GM12878 (cell line): ENCODE measurements at regions not wholly inside any gene's neighbourhood (a gene's known extent, or its start where the extent isn't known, plus 50 kb on each side); places are given as distances from the start of the nearest gene placed in this dataset.

ENCODE experiments used
- ATAC-seq: fragments of 200-7000 bp; cut with Tn5 transposase; 3 replicates; pipeline ENCODE4 v1.9.1; 2020; ENCODE audit warnings: mild to moderate bottlenecking, moderate library complexity
- BruUV-seq: library from RNA; stranded (reverse); fragments of 400-500 nt; replicated peaks from 2 replicates; lab custom pipeline; 2021; lab: Mats Ljungman, UMichigan
- CTCF ChIA-PET: fragments of 300-600 bp; sonication (Branson Sonifier 250); formaldehyde crosslinking; extraction: SDS; loops from one replicate; lab custom pipeline; 2021; ENCODE audit warnings: inconsistent platforms; lab: Yijun Ruan, JAX
- POLR2A ChIA-PET: fragments of 350-600 bp; formaldehyde crosslinking; extraction: SDS; loops from one replicate; lab custom pipeline; 2021; ENCODE audit warnings: inconsistent platforms; lab: Charles Lee
- RAD21 ChIA-PET: fragments of 300-600 bp; sonication (Branson Sonifier 250); formaldehyde crosslinking; loops from one replicate; lab custom pipeline; 2023; ENCODE audit warnings: antibody characterized with exemption; ENCODE audit not compliant: unreplicated experiment; lab: Charles Lee
- SMC1A ChIA-PET: fragments of 300-600 bp; sonication (Branson Sonifier 250); formaldehyde crosslinking; loops from one replicate; lab custom pipeline; 2023; ENCODE audit not compliant: unreplicated experiment, uncharacterized antibody; lab: Charles Lee
- DNase-seq: peaks from one replicate; pipeline ENCODE4 v3.0.0-alpha.2; 2011; ENCODE audit warnings: low read depth, low spot score
- FAIRE-seq: peaks from 3 replicates; lab custom pipeline; 2011; peaks lifted over from hg19 to GRCh38; lab: Jason Lieb, UNC
- H2AFZ ChIP-seq: 2 replicates; pipeline ENCODE4 v1.6.0; 2011; ENCODE audit warnings: low read depth, low read length, control low read depth; ENCODE audit not compliant: control insufficient read depth
- H3K27ac ChIP-seq: 2 replicates; pipeline ENCODE4 v1.5.1; 2011; ENCODE audit warnings: control low read depth; ENCODE audit not compliant: control insufficient read depth, insufficient read depth
- H3K27me3 ChIP-seq, 2 experiments: replicated peaks in 1 of 2; 2 replicates each; pipeline versions ENCODE4 v1.6.0 to v1.6.1; 2011; ENCODE audit warnings: low read length in 1 of 2; ENCODE audit not compliant: control insufficient read depth in 2 of 2, insufficient read depth in 2 of 2
- H3K36me3 ChIP-seq, 2 experiments: 2 replicates each; pipeline ENCODE4 v1.5.1; 2011; ENCODE audit warnings: low read length in 1 of 2; ENCODE audit not compliant: control insufficient read depth in 2 of 2, insufficient read depth in 2 of 2
- H3K4me1 ChIP-seq: 2 replicates; pipeline ENCODE4 v1.6.1; 2011; ENCODE audit warnings: mild to moderate bottlenecking, low read length, moderate library complexity, mixed read lengths; ENCODE audit not compliant: control insufficient read depth, insufficient read depth
- H3K4me2 ChIP-seq: 2 replicates; pipeline ENCODE4 v1.6.0; 2011; ENCODE audit warnings: control low read depth; ENCODE audit not compliant: control insufficient read depth, insufficient read depth
- H3K4me3 ChIP-seq: fragments of 200-600 bp; sonication (generic); 2 replicates; pipeline ENCODE4 v1.5.1; 2016
- H3K79me2 ChIP-seq: 2 replicates; pipeline ENCODE4 v1.6.0; 2011; ENCODE audit warnings: low read length; ENCODE audit not compliant: control insufficient read depth, insufficient read depth
- H3K9ac ChIP-seq: 2 replicates; pipeline ENCODE4 v1.8.0; 2011; ENCODE audit warnings: low read length, control low read depth, mixed read lengths; ENCODE audit not compliant: control insufficient read depth, insufficient read depth
- H3K9me3 ChIP-seq: replicated peaks from 3 replicates; pipeline ENCODE4 v1.5.1; 2011; ENCODE audit warnings: mild to moderate bottlenecking, low read length; ENCODE audit not compliant: control insufficient read depth, insufficient read depth
- H4K20me1 ChIP-seq: 2 replicates; pipeline ENCODE4 v1.6.0; 2011; ENCODE audit not compliant: control insufficient read depth, insufficient read depth
- BCL11A ChIP-seq: IDR thresholded peaks from 2 replicates; pipeline ENCODE4 v1.6.1; 2011; ENCODE audit warnings: low read depth, low read length
- CEBPB ChIP-seq, 2 experiments: fragments of 150-350 bp in 1 of 2; IDR thresholded peaks; 2 replicates each; pipeline ENCODE4 v1.6.1; 2012 to 2014; ENCODE audit warnings: low read depth in 2 of 2, low read length in 2 of 2, borderline replicate concordance in 1 of 2, inconsistent platforms in 1 of 2
- CHD1 ChIP-seq: IDR thresholded peaks from 2 replicates; pipeline ENCODE4 v1.6.1; 2012; ENCODE audit warnings: low read depth, low read length, improper control_type of control experiment
- CREM ChIP-seq: IDR thresholded peaks from 2 replicates; pipeline ENCODE4 v1.6.1; 2014; ENCODE audit warnings: antibody characterized with exemption, low read depth
- EED ChIP-seq: sonication (generic); IDR thresholded peaks from 2 replicates; pipeline ENCODE4 v1.6.1; 2016; ENCODE audit warnings: antibody characterized with exemption, low read depth
- EP300 ChIP-seq, 2 experiments: fragments of 150-350 bp in 1 of 2; IDR thresholded peaks; 2 replicates each; pipeline ENCODE4 v1.6.1; 2011 to 2012; ENCODE audit warnings: low read depth in 2 of 2, low read length in 2 of 2, borderline replicate concordance in 1 of 2, improper control_type of control experiment in 1 of 2, inconsistent platforms in 1 of 2; ENCODE audit not compliant: control insufficient read depth in 1 of 2
- GABPA ChIP-seq: IDR thresholded peaks from 2 replicates; pipeline ENCODE4 v1.6.1; 2014; ENCODE audit warnings: antibody characterized with exemption, low read depth, mild to moderate bottlenecking, inconsistent platforms
- KDM1A ChIP-seq: fragments of 200-600 bp; sonication (generic); IDR thresholded peaks from 2 replicates; pipeline ENCODE4 v1.6.1; 2016; ENCODE audit warnings: borderline replicate concordance
- TCF3 ChIP-seq: IDR thresholded peaks from 2 replicates; pipeline ENCODE4 v1.6.1; 2012; ENCODE audit warnings: low read depth, mild to moderate bottlenecking, low read length, borderline replicate concordance; ENCODE audit not compliant: insufficient read depth
- ZNF24 ChIP-seq: fragments of 450-650 bp; IDR thresholded peaks from 2 replicates; pipeline ENCODE4 v1.6.1; 2017; ENCODE audit warnings: antibody characterized with exemption, mild to moderate bottlenecking
- WGBS: methylation state at CpG from one replicate; pipeline ENCODE4 v1.1.6; 2016; ENCODE audit warnings: low lambda C conversion rate; ENCODE audit not compliant: insufficient replicate concordance, insufficient coverage; ENCODE audit errors: missing lambda C conversion rate; 5-methylcytosine and 5-hydroxymethylcytosine counted together
- in situ Hi-C: fragments of 300-500 bp; cut with MboI; formaldehyde crosslinking; loops from 9 replicates; pipeline ENCODE4 v1.14.3; 2018; ENCODE audit warnings: mixed read lengths
- intact Hi-C: fragments of 100-400 bp; cut with micrococcal nuclease; formaldehyde crosslinking; loops from one replicate; pipeline ENCODE4 v1.14.2; 2022; ENCODE audit not compliant: unreplicated experiment
- TF ChIP-seq, protein P1 (sequence below): fragments of 450-650 bp; conservative IDR thresholded peaks from 2 replicates; pipeline ENCODE4 v1.6.1; 2017; ENCODE audit warnings: mild to moderate bottlenecking, moderate library complexity
- TF ChIP-seq, protein P2 (sequence below): fragments of 450-650 bp; IDR thresholded peaks from 2 replicates; pipeline ENCODE4 v1.6.1; 2017; ENCODE audit warnings: mild to moderate bottlenecking, moderate library complexity

GRCh38 chr5:107165296-107165695 is 505.4 kb downstream of the EFNA5 start:
- SMC1A ChIA-PET, result no interaction called here
- Histone ChIP-seq H3K4me3 (no peak overlapping the region), H3K36me3 (no peaks in the 10 kb centered on the region), H3K9me3 (no peaks in the 10 kb centered on the region; the same call in 1 of the 3 replicates), H3K4me2 (no peak overlapping the region), H4K20me1 (no peaks in the 10 kb centered on the region), H3K27me3 (no peaks in the 10 kb centered on the region), H3K27ac (no peak overlapping the region), H3K79me2 (no peaks in the 10 kb centered on the region), H3K9ac (no peak overlapping the region), H2AFZ (no peak overlapping the region), H3K4me1 (no peaks in the 10 kb centered on the region)
- CTCF ChIA-PET, result no interaction called here
- no peak for FAIRE-seq
- WGBS, result 2% methylated on average over 2 of the region's 2 CpGs
- TF ChIP-seq GABPA (no peak), CREM (no peak)
- intact Hi-C loops, result no loop called here
- RAD21 ChIA-PET, result no interaction called here
- no peak for DNase-seq
- ATAC-seq, result no peak
- BruUV-seq, result no TSS peak
- in situ Hi-C loops, result no loop called here
- POLR2A ChIA-PET, result no interaction called here

DNA sequence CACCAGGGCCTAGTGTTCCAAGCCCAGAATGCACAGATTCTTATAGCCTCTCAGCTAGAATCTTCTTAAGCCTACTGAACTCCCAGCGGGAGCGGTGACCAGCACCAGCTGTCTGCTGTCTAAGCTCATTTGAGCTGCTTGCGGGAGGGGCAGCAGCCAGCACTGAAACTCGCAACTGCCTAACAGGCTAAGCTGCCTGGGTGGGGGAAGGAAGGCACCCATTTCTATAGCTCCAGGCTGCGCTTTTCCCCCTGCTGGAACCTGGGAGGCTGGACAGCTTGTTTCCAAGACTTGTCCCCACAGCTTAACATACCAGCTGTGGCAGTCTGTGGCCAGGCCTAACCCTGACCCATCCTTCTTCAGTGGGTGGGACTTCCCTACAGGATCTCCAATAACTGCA is 512.9 kb downstream of the EFNA5 start:
- intact Hi-C loops, result no loop called here
- H3K9ac ChIP-seq, result no peak overlapping the region
- ATAC-seq, result no peak
- ChIA-PET SMC1A (no interaction called here), CTCF (interaction anchor here (0.6 kb wide), 1 partner anchor 350 kb away, joined by 4 read pairs; no protein-coding TSS in a partner anchor), RAD21 (no interaction called here), POLR2A (no interaction called here)
- no TSS peak for BruUV-seq
- in situ Hi-C loops, result no loop called here
- 63% methylated on average over 5 of the region's 5 CpGs for WGBS
- H3K4me3 ChIP-seq, result no peak overlapping the region
- no peaks in the 10 kb centered on the region for H3K27me3 ChIP-seq
- no peak overlapping the region for H3K4me2 ChIP-seq
- no peaks in the 10 kb centered on the region; the same call in 2 of the 3 replicates for H3K9me3 ChIP-seq
- H4K20me1 ChIP-seq, result no peaks in the 10 kb centered on the region
- no peak for DNase-seq
- no peak for FAIRE-seq
- H3K79me2 ChIP-seq, result no peaks in the 10 kb centered on the region
- no peaks in the 10 kb centered on the region for H3K4me1 ChIP-seq
- no peaks in the 10 kb centered on the region for H3K36me3 ChIP-seq
- H2AFZ ChIP-seq, result no peak overlapping the region
- no peak overlapping the region for H3K27ac ChIP-seq
- TF ChIP-seq TCF3 (no peak), BCL11A (no peak), ZNF24 (no peak), EP300 (IDR thresholded peaks at IDR 0.05; ENCODE audit: borderline replicate concordance in 1 of 2, control insufficient read depth in 1 of 2, low read depth in 2 of 2, low read length in 2 of 2) (no peak), CEBPB (IDR thresholded peaks at IDR 0.05; ENCODE audit: borderline replicate concordance in 1 of 2, low read depth in 2 of 2, low read length in 2 of 2) (no peak), CHD1 (no peak), KDM1A (no peak), EED (no peak)
- TF ChIP-seq, protein P1, sequence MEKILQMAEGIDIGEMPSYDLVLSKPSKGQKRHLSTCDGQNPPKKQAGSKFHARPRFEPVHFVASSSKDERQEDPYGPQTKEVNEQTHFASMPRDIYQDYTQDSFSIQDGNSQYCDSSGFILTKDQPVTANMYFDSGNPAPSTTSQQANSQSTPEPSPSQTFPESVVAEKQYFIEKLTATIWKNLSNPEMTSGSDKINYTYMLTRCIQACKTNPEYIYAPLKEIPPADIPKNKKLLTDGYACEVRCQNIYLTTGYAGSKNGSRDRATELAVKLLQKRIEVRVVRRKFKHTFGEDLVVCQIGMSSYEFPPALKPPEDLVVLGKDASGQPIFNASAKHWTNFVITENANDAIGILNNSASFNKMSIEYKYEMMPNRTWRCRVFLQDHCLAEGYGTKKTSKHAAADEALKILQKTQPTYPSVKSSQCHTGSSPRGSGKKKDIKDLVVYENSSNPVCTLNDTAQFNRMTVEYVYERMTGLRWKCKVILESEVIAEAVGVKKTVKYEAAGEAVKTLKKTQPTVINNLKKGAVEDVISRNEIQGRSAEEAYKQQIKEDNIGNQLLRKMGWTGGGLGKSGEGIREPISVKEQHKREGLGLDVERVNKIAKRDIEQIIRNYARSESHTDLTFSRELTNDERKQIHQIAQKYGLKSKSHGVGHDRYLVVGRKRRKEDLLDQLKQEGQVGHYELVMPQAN, result no peak
- TF ChIP-seq, protein P2, sequence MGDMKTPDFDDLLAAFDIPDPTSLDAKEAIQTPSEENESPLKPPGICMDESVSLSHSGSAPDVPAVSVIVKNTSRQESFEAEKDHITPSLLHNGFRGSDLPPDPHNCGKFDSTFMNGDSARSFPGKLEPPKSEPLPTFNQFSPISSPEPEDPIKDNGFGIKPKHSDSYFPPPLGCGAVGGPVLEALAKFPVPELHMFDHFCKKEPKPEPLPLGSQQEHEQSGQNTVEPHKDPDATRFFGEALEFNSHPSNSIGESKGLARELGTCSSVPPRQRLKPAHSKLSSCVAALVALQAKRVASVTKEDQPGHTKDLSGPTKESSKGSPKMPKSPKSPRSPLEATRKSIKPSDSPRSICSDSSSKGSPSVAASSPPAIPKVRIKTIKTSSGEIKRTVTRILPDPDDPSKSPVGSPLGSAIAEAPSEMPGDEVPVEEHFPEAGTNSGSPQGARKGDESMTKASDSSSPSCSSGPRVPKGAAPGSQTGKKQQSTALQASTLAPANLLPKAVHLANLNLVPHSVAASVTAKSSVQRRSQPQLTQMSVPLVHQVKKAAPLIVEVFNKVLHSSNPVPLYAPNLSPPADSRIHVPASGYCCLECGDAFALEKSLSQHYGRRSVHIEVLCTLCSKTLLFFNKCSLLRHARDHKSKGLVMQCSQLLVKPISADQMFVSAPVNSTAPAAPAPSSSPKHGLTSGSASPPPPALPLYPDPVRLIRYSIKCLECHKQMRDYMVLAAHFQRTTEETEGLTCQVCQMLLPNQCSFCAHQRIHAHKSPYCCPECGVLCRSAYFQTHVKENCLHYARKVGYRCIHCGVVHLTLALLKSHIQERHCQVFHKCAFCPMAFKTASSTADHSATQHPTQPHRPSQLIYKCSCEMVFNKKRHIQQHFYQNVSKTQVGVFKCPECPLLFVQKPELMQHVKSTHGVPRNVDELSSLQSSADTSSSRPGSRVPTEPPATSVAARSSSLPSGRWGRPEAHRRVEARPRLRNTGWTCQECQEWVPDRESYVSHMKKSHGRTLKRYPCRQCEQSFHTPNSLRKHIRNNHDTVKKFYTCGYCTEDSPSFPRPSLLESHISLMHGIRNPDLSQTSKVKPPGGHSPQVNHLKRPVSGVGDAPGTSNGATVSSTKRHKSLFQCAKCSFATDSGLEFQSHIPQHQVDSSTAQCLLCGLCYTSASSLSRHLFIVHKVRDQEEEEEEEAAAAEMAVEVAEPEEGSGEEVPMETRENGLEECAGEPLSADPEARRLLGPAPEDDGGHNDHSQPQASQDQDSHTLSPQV, result no peak
